Heart left ventricle (tissue), 13 donors: ENCODE measurements at regions not wholly inside any gene's neighbourhood (a gene's known extent, or its start where the extent isn't known, plus 50 kb on each side); places are given as distances from the start of the nearest gene placed in this dataset.

Experiments used
- POLR2A ChIP-seq, 2 donors: fragments of 450-650 bp; IDR thresholded peaks; one replicate each; pipeline ENCODE4 v1.6.1; 2017; ENCODE audit warnings: antibody characterized with exemption in 2 of 2, mild to moderate bottlenecking in 2 of 2, moderate library complexity in 2 of 2
- TF ChIP-seq, protein P1 (sequence below), 12 donors: fragments of 200-600 bp; sonication (generic) in 4 of 12; IDR thresholded peaks; one replicate each; pipeline versions ENCODE4 v1.5.0 to v1.8.0; 2018 to 2022; ENCODE audit warnings: antibody characterized with exemption in 12 of 12, mild to moderate bottlenecking in 5 of 12
- donor health status: ischemic (EF 13 %, LVEDD 7.1; RV severe dilation, severe dysfunction).
- donor health status: DM: no; HTN: yes; CAD: no.
- donor health status: DM: no; HTN: no; CAD: no.
- donor health status: ischemic (EF 25% LVEDD 6.9; RV normal size, moderate dysfunction).
- donor health status: ischemic (EF 25% LVEDD 5.7; RV mildly dilated, moderate dysfunction).
- donor health status: ischemic (EF 35%, LVEDD 5.7; RV mildly dilated, moderate dysfunction).
- donor health status: nonischemic (EF 11% LVEDD 7.7; RV severe dilation, severe dysfunction).
- donor health status: DM: yes; HTN: yes; CAD: no.
- donor health status: PGD.
- donor health status: ischemic (EF 29% LVEDD 5.4; RV normal size, mild dysfunction).
- donor health status: nonischemic (EF 23%, LVEDD 6.1; RV moderate dilation, normal function).

DNA sequence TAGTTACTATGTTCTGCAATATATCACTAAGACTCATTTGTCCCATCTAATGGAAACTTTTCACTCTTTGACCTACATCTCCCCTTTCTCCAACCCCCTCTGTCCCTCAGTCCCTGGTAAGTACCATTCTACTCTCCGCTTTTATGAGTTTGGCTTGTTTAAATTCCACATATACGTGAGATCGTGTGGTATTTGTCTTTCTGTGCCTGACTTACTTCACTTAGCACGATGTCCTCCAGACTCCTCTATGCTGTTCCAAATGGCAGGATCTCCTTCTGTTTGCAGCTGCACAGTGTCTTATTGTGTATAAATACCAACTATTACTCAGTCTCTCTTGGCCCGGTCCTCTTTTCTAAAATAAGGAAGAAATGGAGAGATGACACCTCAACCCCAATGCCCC lies 205.4 kb upstream of the NTM start:
- TF ChIP-seq, protein P1, sequence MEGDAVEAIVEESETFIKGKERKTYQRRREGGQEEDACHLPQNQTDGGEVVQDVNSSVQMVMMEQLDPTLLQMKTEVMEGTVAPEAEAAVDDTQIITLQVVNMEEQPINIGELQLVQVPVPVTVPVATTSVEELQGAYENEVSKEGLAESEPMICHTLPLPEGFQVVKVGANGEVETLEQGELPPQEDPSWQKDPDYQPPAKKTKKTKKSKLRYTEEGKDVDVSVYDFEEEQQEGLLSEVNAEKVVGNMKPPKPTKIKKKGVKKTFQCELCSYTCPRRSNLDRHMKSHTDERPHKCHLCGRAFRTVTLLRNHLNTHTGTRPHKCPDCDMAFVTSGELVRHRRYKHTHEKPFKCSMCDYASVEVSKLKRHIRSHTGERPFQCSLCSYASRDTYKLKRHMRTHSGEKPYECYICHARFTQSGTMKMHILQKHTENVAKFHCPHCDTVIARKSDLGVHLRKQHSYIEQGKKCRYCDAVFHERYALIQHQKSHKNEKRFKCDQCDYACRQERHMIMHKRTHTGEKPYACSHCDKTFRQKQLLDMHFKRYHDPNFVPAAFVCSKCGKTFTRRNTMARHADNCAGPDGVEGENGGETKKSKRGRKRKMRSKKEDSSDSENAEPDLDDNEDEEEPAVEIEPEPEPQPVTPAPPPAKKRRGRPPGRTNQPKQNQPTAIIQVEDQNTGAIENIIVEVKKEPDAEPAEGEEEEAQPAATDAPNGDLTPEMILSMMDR (IDR thresholded peaks at IDR 0.05): no peak
- no peak for TF ChIP-seq POLR2A (IDR thresholded peaks at IDR 0.05)
